ENCODE measurements at regions not wholly inside any gene's neighbourhood (a gene's known extent, or its start where the extent isn't known, plus 50 kb on each side); places are given as distances from the start of the nearest gene placed in this dataset.

- no peak for DNase-seq
Measured at GRCh38 chr2:122357998-122358397, 602.5 kb downstream of the TSN start.

GRCh38 chr2:122358729-122359128 is 603.3 kb downstream of the TSN start:
- DNase-seq: no peak

- DNase-seq: no peak
Measured at GRCh38 chr2:122363885-122364284, 608.4 kb downstream of the TSN start.

GRCh38 chr2:122366427-122366826 is 611.0 kb downstream of the TSN start:
- no peak for DNase-seq

- DNase-seq: no peak
Measured at GRCh38 chr2:122366969-122367645, 611.7 kb downstream of the TSN start.

- no peak for DNase-seq
Measured at GRCh38 chr2:122367646-122368010, 612.2 kb downstream of the TSN start.

- no peak for DNase-seq
Measured at GRCh38 chr2:122368576-122369243, 613.3 kb downstream of the TSN start.

GRCh38 chr2:122378521-122378920 is 623.1 kb downstream of the TSN start:
- no peak for DNase-seq

GRCh38 chr2:122384768-122385333 is 629.4 kb downstream of the TSN start:
- DNase-seq: no peak

GRCh38 chr2:122388208-122388607 is 632.8 kb downstream of the TSN start:
- no peak for DNase-seq

GRCh38 chr2:122389694-122390093 is 634.2 kb downstream of the TSN start:
- no peak for DNase-seq

GRCh38 chr2:122390406-122390805 is 635.0 kb downstream of the TSN start:
- DNase-seq: no peak

- DNase-seq: no peak
Measured at GRCh38 chr2:122391726-122392125, 636.3 kb downstream of the TSN start.

GRCh38 chr2:122395687-122396086 is 640.2 kb downstream of the TSN start:
- DNase-seq: no peak

GRCh38 chr2:122411231-122411630 is 655.8 kb downstream of the TSN start:
- DNase-seq: no peak

GRCh38 chr2:122412360-122412759 is 656.9 kb downstream of the TSN start:
- no peak for DNase-seq

- DNase-seq: no peak
Measured at GRCh38 chr2:122414902-122415301, 659.5 kb downstream of the TSN start.

GRCh38 chr2:122417114-122417513 is 661.7 kb downstream of the TSN start:
- no peak for DNase-seq

- DNase-seq: no peak
Measured at GRCh38 chr2:122421775-122422174, 666.3 kb downstream of the TSN start.

- DNase-seq: no peak
Measured at GRCh38 chr2:122422384-122422991, 667.0 kb downstream of the TSN start.

- DNase-seq: no peak
Measured at GRCh38 chr2:122423934-122424333, 668.5 kb downstream of the TSN start.

- no peak for DNase-seq
Measured at GRCh38 chr2:122433123-122433754, 677.8 kb downstream of the TSN start.

- DNase-seq: no peak
Measured at GRCh38 chr2:122445003-122445402, 689.6 kb downstream of the TSN start.

- no peak for DNase-seq
Measured at GRCh38 chr2:122446761-122447160, 691.3 kb downstream of the TSN start.

Measured in NCI-H1417 treated with DMSO at 0.1 percent for 48 hours (cell line).